ENCODE measurements at regions not wholly inside any gene's neighbourhood (a gene's known extent, or its start where the extent isn't known, plus 50 kb on each side); places are given as distances from the start of the nearest gene placed in this dataset.
"Not testable (repeated sequence)": the region's sequence is repeated elsewhere in the genome, so short reads cannot be mapped to it uniquely, and the experiment has no call there.

GRCh38 chr5:110838357-110838756, 99.5 kb downstream of the SLC25A46 start:
- H3K4me1 ChIP-seq (replicated peaks in 1 of 4; ENCODE audit: control insufficient read depth in 3 of 4, insufficient read depth in 4 of 4, low read length in 3 of 4); H3K18ac ChIP-seq (ENCODE audit: extremely low read depth, low read length); H4K5ac ChIP-seq (ENCODE audit: insufficient read length, low read depth, low read length); H3K23me2 ChIP-seq (ENCODE audit: low read depth, low read length); DNase-seq (ENCODE audit: low read depth in 1 of 2, low spot score in 2 of 2); H2BK120ac ChIP-seq (replicated peaks; ENCODE audit: low read depth, low read length); H3K14ac ChIP-seq (ENCODE audit: insufficient read length); H3K79me1 ChIP-seq (ENCODE audit: low read depth, low read length); H2AK5ac ChIP-seq (ENCODE audit: low read depth, low read length); H4K91ac ChIP-seq (replicated peaks; ENCODE audit: insufficient read length, low read length); H3K36me3 ChIP-seq (ENCODE audit: control insufficient read depth in 2 of 4, insufficient read depth in 4 of 4, low read length in 3 of 4); H2BK5ac ChIP-seq (ENCODE audit: low read depth, low read length); FAIRE-seq; H2BK20ac ChIP-seq (ENCODE audit: low read length); H2BK15ac ChIP-seq (ENCODE audit: low read length); H3K9me3 ChIP-seq (ENCODE audit: insufficient read depth in 2 of 2, low read depth in 1 of 2, low read length in 1 of 2); H3K9ac ChIP-seq (replicated peaks in 1 of 4; ENCODE audit: extremely low read depth in 1 of 4, low read depth in 3 of 4, low read length in 3 of 4); H2BK12ac ChIP-seq (ENCODE audit: low read depth, low read length); H3K27ac ChIP-seq (ENCODE audit: low read depth, low read length); H3K4me2 ChIP-seq (ENCODE audit: insufficient read depth in 1 of 2, low read depth in 2 of 2, low read length in 2 of 2); H3K27me3 ChIP-seq (replicated peaks in 1 of 4; ENCODE audit: control insufficient read depth in 3 of 4, extremely low read depth in 1 of 4, insufficient read depth in 3 of 4, low read length in 3 of 4); H4K20me1 ChIP-seq (replicated peaks in 1 of 2; ENCODE audit: control insufficient read depth in 1 of 2, insufficient read depth in 2 of 2, low read length in 2 of 2); H4K8ac ChIP-seq (ENCODE audit: extremely low read depth, insufficient read depth, low read length); H3K23ac ChIP-seq (ENCODE audit: insufficient read length); H3K56ac ChIP-seq (replicated peaks; ENCODE audit: insufficient read length, low read depth, low read length); H3K4ac ChIP-seq (replicated peaks; ENCODE audit: insufficient read length, low read depth, low read length); H2AFZ ChIP-seq (ENCODE audit: low read length); POLR2A ChIA-PET (ENCODE audit: partially characterized antibody); H3K4me3 ChIP-seq (ENCODE audit: extremely low read depth in 1 of 4, insufficient read depth in 2 of 4, low read depth in 3 of 4, low read length in 4 of 4); H3K79me2 ChIP-seq (ENCODE audit: control insufficient read depth in 1 of 2, insufficient read depth in 2 of 2, low read length in 2 of 2): not testable (repeated sequence)
- WGBS, 2 experiments (ENCODE audit: extremely low coverage in 1 of 2, insufficient coverage in 1 of 2, insufficient read length in 1 of 2, insufficient replicate concordance in 2 of 2, low coverage in 1 of 2, low lambda C conversion rate in 2 of 2, missing lambda C conversion rate in 1 of 2), result 73% methylated on average over 2 of the region's 3 CpGs; no CpG with 5 or more reads in 1 of the 2 experiments
- CTCF ChIA-PET (ENCODE audit: partially characterized antibody), result interaction anchor here (1.6 kb wide), 1 partner anchor 441 kb away, joined by 3 read pairs; no protein-coding TSS in a partner anchor
